A549 (cell line): ENCODE measurements at regions not wholly inside any gene's neighbourhood (a gene's known extent, or its start where the extent isn't known, plus 50 kb on each side); places are given as distances from the start of the nearest gene placed in this dataset.

Experiments
- ATAC-seq, 2 experiments: fragments of 200-7000 bp in 1 of 2; fragments of >200 bp in 1 of 2; cut with Nextera tagmentation in 1 of 2; cut with Tn5 transposase in 1 of 2; 3 replicates each; pipeline versions ENCODE4 v1.8.0 to v1.9.1; 2018 to 2020; ENCODE audit warnings: mild to moderate bottlenecking in 1 of 2, moderate library complexity in 1 of 2
- CTCF ChIA-PET: fragments of 300-600 bp; sonication (Branson Sonifier 250); formaldehyde crosslinking; extraction: SDS; loops from one replicate; lab custom pipeline; 2021; ENCODE audit warnings: antibody characterized with exemption, inconsistent platforms; lab: Yijun Ruan, JAX
- POLR2A ChIA-PET: fragments of 350-600 bp; formaldehyde crosslinking; extraction: SDS; loops from one replicate; lab custom pipeline; 2021; ENCODE audit warnings: antibody characterized with exemption, inconsistent platforms; lab: Yijun Ruan, JAX
- DNase-seq, 2 experiments: peaks; one replicate each; pipeline versions ENCODE4 v3.0.0 to v3.0.0-alpha.2; 2011 to 2016; ENCODE audit warnings: low read depth in 1 of 2, low spot score in 1 of 2
- FAIRE-seq: peaks from 2 replicates; lab custom pipeline; 2011; peaks lifted over from hg19 to GRCh38; lab: Jason Lieb, UNC
- H3K27ac ChIP-seq, 2 experiments: fragments of >200 bp; sonication (Bioruptor Twin); formaldehyde crosslinking; 3 replicates each; pipeline ENCODE4 v1.5.1; 2016 to 2017
- H3K4me1 ChIP-seq: fragments of >200 bp; sonication (Bioruptor Twin); formaldehyde crosslinking; 3 replicates; pipeline ENCODE4 v1.6.1; 2016
- H3K4me2 ChIP-seq: fragments of >200 bp; sonication (Bioruptor Twin); formaldehyde crosslinking; 3 replicates; pipeline ENCODE4 v1.6.1; 2016
- H3K4me3 ChIP-seq: fragments of >200 bp; sonication (Bioruptor Twin); formaldehyde crosslinking; 3 replicates; pipeline ENCODE4 v1.5.1; 2016
- H3K9me3 ChIP-seq: fragments of >200 bp; sonication (Bioruptor Twin); formaldehyde crosslinking; 3 replicates; pipeline ENCODE4 v1.6.1; 2016
- CEBPB ChIP-seq, 2 experiments: fragments of >200 bp in 1 of 2; sonication (Bioruptor Twin) in 1 of 2; formaldehyde crosslinking in 1 of 2; IDR thresholded peaks; 2 replicates each; pipeline ENCODE4 v1.6.1; 2012 to 2016
- EHF ChIP-seq: fragments of 250-450 bp; sonication (Bioruptor Pico); IDR thresholded peaks from 2 replicates; pipeline ENCODE4 v1.5.0; 2020; ENCODE audit warnings: mild to moderate bottlenecking
- EHMT2 ChIP-seq: fragments of 200-600 bp; sonication (generic); IDR thresholded peaks from 2 replicates; pipeline ENCODE4 v1.6.1; 2016; ENCODE audit warnings: antibody characterized with exemption, low read depth, mild to moderate bottlenecking, moderate library complexity
- FOXS1 ChIP-seq: fragments of 250-450 bp; sonication (Bioruptor Pico); IDR thresholded peaks from 2 replicates; pipeline ENCODE4 v1.5.0; 2020; ENCODE audit warnings: mild to moderate bottlenecking, moderate library complexity
- GATA3 ChIP-seq: IDR thresholded peaks from 2 replicates; pipeline ENCODE4 v1.6.1; 2012; ENCODE audit warnings: borderline replicate concordance
- HOXB13 ChIP-seq: fragments of 250-450 bp; sonication (Bioruptor Pico); IDR thresholded peaks from 2 replicates; pipeline ENCODE4 v1.5.0; 2020; ENCODE audit warnings: low read depth, mild to moderate bottlenecking, moderate library complexity
- MAFK ChIP-seq: fragments of 450-650 bp; IDR thresholded peaks from 2 replicates; pipeline ENCODE4 v1.6.1; 2014; ENCODE audit not compliant: partially characterized antibody
- POLR2AphosphoS2 ChIP-seq: conservative IDR thresholded peaks from 2 replicates; pipeline ENCODE4 v1.6.1; 2012; ENCODE audit warnings: low read length, improper control_type of control experiment, inconsistent platforms
- RARB ChIP-seq: fragments of 250-450 bp; sonication (Bioruptor Pico); IDR thresholded peaks from 2 replicates; pipeline ENCODE4 v1.8.0; 2021; ENCODE audit warnings: mild to moderate bottlenecking, moderate library complexity
- SMC3 ChIP-seq: fragments of >200 bp; sonication (Bioruptor Twin); formaldehyde crosslinking; IDR thresholded peaks from 3 replicates; pipeline ENCODE4 v1.6.1; 2018; ENCODE audit warnings: inconsistent platforms
- SREBF2 ChIP-seq: fragments of 450-650 bp; IDR thresholded peaks from 2 replicates; pipeline ENCODE4 v1.6.1; 2014; ENCODE audit warnings: mild to moderate bottlenecking, moderate library complexity
- ZNF302 ChIP-seq: fragments of 250-450 bp; sonication (Bioruptor Pico); IDR thresholded peaks from 2 replicates; pipeline ENCODE4 v1.9.0; 2021; ENCODE audit warnings: inconsistent platforms, mild to moderate bottlenecking, moderate library complexity
- WGBS: methylation state at CpG from one replicate; pipeline ENCODE4 v1.1.6; 2017; ENCODE audit errors: missing lambda C conversion rate; 5-methylcytosine and 5-hydroxymethylcytosine counted together
- TF ChIP-seq, protein P1 (sequence below): fragments of 150-350 bp; IDR thresholded peaks from 2 replicates; pipeline ENCODE4 v1.6.1; 2014; ENCODE audit warnings: low read depth, mild to moderate bottlenecking, low read length
- TF ChIP-seq, protein P2 (sequence below): fragments of 450-650 bp; IDR thresholded peaks from 2 replicates; pipeline ENCODE4 v1.6.1; 2014; ENCODE audit warnings: antibody characterized with exemption
- TF ChIP-seq, protein P3 (sequence below): IDR thresholded peaks from 2 replicates; pipeline ENCODE4 v1.6.1; 2012; ENCODE audit warnings: low read depth, borderline replicate concordance

DNA sequence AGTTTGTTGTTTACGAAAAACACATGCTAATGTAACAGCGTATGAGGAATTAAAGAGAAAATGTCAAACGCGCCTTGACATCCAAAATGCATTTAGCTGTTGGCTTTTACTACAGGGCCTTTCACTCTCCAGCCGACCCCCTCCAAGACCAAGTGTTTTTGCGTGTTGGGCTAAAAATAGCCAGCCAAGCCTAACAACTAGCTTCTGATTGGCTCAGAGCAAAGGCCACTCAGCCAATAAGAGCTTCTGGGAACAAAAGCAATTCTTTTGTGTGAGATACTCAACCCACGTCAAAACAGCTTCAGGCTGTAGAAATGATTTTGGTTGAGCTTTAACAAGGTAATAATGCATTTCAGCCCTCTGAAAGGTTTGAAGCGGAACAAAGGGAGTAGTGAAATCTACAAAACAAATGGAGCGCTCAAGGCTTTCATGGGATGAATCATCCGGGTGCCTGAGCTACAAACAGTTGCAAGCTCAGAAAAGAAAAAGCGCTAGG is 198.7 kb upstream of the DCN start:
- ChIA-PET CTCF (interaction anchor here (0.7 to 3.2 kb wide), 72 partner anchors 8 to 1562 kb away, joined by 3 to 35 read pairs (median 5); partner anchors contain the start of gene BTG1), POLR2A (interaction anchor here (0.6 to 2.2 kb wide), 5 partner anchors 398 to 1606 kb away, joined by 3 to 33 read pairs (median 4); partner anchors contain the start of gene BTG1)
- Histone ChIP-seq H3K9me3 (no peaks in the 10 kb centered on the region), H3K4me2 (peak overlapping the region; percentile 29; the same call in 1 of the 3 replicates), H3K4me3 (no peak overlapping the region), H3K27ac (no peak overlapping the region), H3K4me1 (peaks cover 4% of the 10 kb centered on the region; the same call in 1 of the 3 replicates)
- FAIRE-seq (no peak), DNase-seq (peak in 1 of 2 experiments; percentile 11), ATAC-seq (no peak)
- 79% methylated on average over 11 of the region's 11 CpGs for WGBS
- TF ChIP-seq GATA3, result no peak

DNA sequence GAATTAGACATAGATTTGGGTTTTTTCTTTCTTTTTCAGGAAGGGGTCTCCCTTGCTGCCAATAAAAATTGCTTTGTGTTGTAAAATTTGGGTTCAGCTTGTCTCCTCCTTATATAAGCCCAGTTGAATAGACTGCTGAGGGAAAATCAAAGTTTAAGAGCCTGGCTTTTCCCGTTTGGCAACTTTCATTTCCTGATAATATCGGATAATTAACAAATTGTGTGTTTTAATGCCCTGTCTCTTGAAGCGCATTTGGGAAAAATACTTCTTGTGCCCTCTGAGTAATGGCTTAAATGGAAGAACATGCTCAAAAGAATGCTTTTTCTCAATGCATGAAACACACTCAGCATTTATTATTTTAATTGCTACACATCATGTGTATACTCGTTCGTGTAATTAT is 198.0 kb upstream of the DCN start:
- FAIRE-seq, result no peak
- ATAC-seq, result no peak
- no peak for TF ChIP-seq FOXS1 (CRISPR knock-in tag)
- no peak for TF ChIP-seq POLR2AphosphoS2
- no peak for TF ChIP-seq SMC3
- TF ChIP-seq, protein P1, sequence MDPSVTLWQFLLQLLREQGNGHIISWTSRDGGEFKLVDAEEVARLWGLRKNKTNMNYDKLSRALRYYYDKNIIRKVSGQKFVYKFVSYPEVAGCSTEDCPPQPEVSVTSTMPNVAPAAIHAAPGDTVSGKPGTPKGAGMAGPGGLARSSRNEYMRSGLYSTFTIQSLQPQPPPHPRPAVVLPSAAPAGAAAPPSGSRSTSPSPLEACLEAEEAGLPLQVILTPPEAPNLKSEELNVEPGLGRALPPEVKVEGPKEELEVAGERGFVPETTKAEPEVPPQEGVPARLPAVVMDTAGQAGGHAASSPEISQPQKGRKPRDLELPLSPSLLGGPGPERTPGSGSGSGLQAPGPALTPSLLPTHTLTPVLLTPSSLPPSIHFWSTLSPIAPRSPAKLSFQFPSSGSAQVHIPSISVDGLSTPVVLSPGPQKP, result no peak
- no peak for TF ChIP-seq MAFK
- no peak for TF ChIP-seq EHF (CRISPR knock-in tag)
- TF ChIP-seq HOXB13 (CRISPR knock-in tag), result no peak
- TF ChIP-seq RARB (CRISPR knock-in tag), result no peak
- TF ChIP-seq, protein P2, sequence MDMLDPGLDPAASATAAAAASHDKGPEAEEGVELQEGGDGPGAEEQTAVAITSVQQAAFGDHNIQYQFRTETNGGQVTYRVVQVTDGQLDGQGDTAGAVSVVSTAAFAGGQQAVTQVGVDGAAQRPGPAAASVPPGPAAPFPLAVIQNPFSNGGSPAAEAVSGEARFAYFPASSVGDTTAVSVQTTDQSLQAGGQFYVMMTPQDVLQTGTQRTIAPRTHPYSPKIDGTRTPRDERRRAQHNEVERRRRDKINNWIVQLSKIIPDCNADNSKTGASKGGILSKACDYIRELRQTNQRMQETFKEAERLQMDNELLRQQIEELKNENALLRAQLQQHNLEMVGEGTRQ, result no peak
- POLR2A ChIA-PET, result no interaction called here
- H3K9me3 ChIP-seq, result no peaks in the 10 kb centered on the region
- CTCF ChIA-PET, result interaction anchor here (1.0 to 3.2 kb wide), 12 partner anchors 15 to 1190 kb away, joined by 3 to 35 read pairs (median 9); no protein-coding TSS in a partner anchor
- no peak overlapping the region for H3K27ac ChIP-seq
- H3K4me1 ChIP-seq, result peaks cover 4% of the 10 kb centered on the region; the same call in 1 of the 3 replicates
- 77% methylated on average over 5 of the region's 5 CpGs for WGBS
- H3K4me3 ChIP-seq, result no peak overlapping the region
- DNase-seq, result no peak
- H3K4me2 ChIP-seq, result no peak overlapping the region

DNA sequence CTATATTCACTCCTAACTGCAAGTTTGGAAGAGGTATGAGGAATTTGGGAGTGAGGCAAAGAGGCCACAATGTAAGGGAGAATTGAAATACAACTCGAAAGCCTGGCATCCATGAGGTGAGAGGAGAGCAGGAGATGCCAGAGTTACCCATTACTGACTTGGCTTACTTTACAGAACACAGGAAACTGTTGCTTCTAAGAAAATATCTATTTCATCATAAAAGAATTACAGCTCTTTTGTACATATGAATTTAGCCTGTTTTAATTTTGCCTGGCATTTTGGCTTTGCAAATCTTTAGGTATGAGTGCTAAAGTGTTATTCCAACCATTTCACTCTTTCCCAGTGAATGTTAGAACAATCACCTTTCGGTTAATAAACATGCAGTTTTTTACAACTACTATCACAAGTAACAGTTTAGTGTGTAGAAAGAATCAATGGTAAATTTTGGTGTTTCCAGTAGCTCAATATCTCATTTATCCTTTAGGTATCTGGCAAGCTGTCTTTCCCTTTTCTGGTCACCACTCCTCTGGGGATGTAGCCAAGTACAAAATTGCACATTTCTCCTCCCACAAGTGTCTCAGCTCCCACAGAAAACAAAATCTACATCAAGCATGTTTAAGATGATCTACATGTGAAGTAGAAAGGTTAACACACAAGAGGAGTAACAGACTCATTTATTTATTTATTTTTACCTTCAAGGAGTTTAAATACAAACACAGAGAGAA is 196.6 kb upstream of the DCN start:
- no peak overlapping the region for H3K27ac ChIP-seq
- peaks cover 4% of the 10 kb centered on the region; the same call in 1 of the 3 replicates for H3K4me1 ChIP-seq
- 45% methylated on average over 2 of the region's 2 CpGs for WGBS
- TF ChIP-seq FOXS1 (CRISPR knock-in tag) (no peak), CEBPB (IDR thresholded peaks at IDR 0.05) (no peak)
- TF ChIP-seq, protein P3, sequence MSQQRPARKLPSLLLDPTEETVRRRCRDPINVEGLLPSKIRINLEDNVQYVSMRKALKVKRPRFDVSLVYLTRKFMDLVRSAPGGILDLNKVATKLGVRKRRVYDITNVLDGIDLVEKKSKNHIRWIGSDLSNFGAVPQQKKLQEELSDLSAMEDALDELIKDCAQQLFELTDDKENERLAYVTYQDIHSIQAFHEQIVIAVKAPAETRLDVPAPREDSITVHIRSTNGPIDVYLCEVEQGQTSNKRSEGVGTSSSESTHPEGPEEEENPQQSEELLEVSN, result no peak
- FAIRE-seq, result no peak
- no peaks in the 10 kb centered on the region for H3K9me3 ChIP-seq
- ChIA-PET POLR2A (no interaction called here), CTCF (interaction anchor here (1.4 to 2.4 kb wide), 2 partner anchors 18 to 1270 kb away, joined by 5 read pairs; no protein-coding TSS in a partner anchor)
- H3K4me3 ChIP-seq, result no peak overlapping the region
- no peak overlapping the region for H3K4me2 ChIP-seq
- ATAC-seq, result no peak
- no peak for DNase-seq

DNA sequence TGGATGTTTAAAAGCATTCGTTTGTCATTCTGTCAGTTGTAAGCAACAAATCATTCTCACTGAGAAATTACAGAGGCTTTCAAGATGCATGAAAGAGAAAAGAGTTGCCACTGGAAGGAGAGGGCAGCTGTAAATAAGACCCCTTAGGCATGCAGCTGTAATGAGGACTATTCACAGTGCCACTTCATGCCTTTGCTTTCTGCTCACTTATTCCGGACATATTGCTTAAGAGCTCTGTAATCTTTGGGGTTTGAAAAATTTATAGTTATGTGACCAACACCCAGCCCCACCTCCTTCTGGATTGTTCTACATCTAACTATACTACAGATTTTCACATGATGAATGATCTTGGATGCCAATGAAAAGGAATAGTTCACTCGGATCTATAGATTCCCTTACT is 194.8 kb upstream of the DCN start:
- H3K4me3 ChIP-seq, result no peak overlapping the region
- H3K4me2 ChIP-seq, result no peak overlapping the region
- ATAC-seq (no peak), DNase-seq (no peak), FAIRE-seq (no peak)
- WGBS, result 69% methylated on average over 3 of the region's 3 CpGs
- H3K9me3 ChIP-seq, result no peaks in the 10 kb centered on the region
- peaks cover 4% of the 10 kb centered on the region; the same call in 1 of the 3 replicates for H3K4me1 ChIP-seq
- CTCF ChIA-PET, result interaction anchor here (1.1 to 1.5 kb wide), 2 partner anchors 16 to 1335 kb away, joined by 3 to 4 read pairs; no protein-coding TSS in a partner anchor
- TF ChIP-seq ZNF302 (CRISPR knock-in tag) (no peak), MAFK (no peak), EHMT2 (no peak), SREBF2 (no peak)
- TF ChIP-seq, protein P1, result no peak
- no peak overlapping the region for H3K27ac ChIP-seq
- POLR2A ChIA-PET, result interaction anchor here (0.9 kb wide), 1 partner anchor 758 kb away, joined by 3 read pairs; no protein-coding TSS in a partner anchor
